ENCODE measurements at regions not wholly inside any gene's neighbourhood (a gene's known extent, or its start where the extent isn't known, plus 50 kb on each side); places are given as distances from the start of the nearest gene placed in this dataset.

- ATAC-seq, result no peak
Measured at GRCh38 chr11:29756871-29757270, 260.0 kb downstream of the KCNA4 start.

GRCh38 chr11:29755474-29755873 is 261.4 kb downstream of the KCNA4 start:
- ATAC-seq, result no peak
- no peak for TF ChIP-seq TCF4 (CRISPR knock-in tag; IDR thresholded peaks at IDR 0.05; ENCODE audit: borderline replicate concordance)
- TF ChIP-seq ZFP30 (CRISPR knock-in tag; IDR thresholded peaks at IDR 0.05), result no peak
- TF ChIP-seq ISL1 (CRISPR knock-in tag; IDR thresholded peaks at IDR 0.05), result no peak
- TF ChIP-seq CSDC2 (CRISPR knock-in tag; IDR thresholded peaks at IDR 0.05), result no peak
- TF ChIP-seq BACH2 (CRISPR knock-in tag; IDR thresholded peaks at IDR 0.05; ENCODE audit: borderline replicate concordance), result no peak
- no peak for TF ChIP-seq SNAI2 (CRISPR knock-in tag; IDR thresholded peaks at IDR 0.05)
- no peak for TF ChIP-seq ARNTL (CRISPR knock-in tag; IDR thresholded peaks at IDR 0.05; ENCODE audit: borderline replicate concordance, low read depth)
- TF ChIP-seq OSR1 (CRISPR knock-in tag; IDR thresholded peaks at IDR 0.05), result no peak
- TF ChIP-seq, protein P1, sequence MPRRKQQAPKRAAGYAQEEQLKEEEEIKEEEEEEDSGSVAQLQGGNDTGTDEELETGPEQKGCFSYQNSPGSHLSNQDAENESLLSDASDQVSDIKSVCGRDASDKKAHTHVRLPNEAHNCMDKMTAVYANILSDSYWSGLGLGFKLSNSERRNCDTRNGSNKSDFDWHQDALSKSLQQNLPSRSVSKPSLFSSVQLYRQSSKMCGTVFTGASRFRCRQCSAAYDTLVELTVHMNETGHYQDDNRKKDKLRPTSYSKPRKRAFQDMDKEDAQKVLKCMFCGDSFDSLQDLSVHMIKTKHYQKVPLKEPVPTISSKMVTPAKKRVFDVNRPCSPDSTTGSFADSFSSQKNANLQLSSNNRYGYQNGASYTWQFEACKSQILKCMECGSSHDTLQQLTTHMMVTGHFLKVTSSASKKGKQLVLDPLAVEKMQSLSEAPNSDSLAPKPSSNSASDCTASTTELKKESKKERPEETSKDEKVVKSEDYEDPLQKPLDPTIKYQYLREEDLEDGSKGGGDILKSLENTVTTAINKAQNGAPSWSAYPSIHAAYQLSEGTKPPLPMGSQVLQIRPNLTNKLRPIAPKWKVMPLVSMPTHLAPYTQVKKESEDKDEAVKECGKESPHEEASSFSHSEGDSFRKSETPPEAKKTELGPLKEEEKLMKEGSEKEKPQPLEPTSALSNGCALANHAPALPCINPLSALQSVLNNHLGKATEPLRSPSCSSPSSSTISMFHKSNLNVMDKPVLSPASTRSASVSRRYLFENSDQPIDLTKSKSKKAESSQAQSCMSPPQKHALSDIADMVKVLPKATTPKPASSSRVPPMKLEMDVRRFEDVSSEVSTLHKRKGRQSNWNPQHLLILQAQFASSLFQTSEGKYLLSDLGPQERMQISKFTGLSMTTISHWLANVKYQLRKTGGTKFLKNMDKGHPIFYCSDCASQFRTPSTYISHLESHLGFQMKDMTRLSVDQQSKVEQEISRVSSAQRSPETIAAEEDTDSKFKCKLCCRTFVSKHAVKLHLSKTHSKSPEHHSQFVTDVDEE (CRISPR knock-in tag; IDR thresholded peaks at IDR 0.05), result no peak
- TF ChIP-seq, protein P2, sequence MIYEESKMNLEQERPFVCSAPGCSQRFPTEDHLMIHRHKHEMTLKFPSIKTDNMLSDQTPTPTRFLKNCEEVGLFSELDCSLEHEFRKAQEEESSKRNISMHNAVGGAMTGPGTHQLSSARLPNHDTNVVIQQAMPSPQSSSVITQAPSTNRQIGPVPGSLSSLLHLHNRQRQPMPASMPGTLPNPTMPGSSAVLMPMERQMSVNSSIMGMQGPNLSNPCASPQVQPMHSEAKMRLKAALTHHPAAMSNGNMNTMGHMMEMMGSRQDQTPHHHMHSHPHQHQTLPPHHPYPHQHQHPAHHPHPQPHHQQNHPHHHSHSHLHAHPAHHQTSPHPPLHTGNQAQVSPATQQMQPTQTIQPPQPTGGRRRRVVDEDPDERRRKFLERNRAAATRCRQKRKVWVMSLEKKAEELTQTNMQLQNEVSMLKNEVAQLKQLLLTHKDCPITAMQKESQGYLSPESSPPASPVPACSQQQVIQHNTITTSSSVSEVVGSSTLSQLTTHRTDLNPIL (CRISPR knock-in tag; IDR thresholded peaks at IDR 0.05; ENCODE audit: low read depth), result no peak
- no peak for TF ChIP-seq ZNF565 (CRISPR knock-in tag; conservative IDR thresholded peaks at IDR 0.05; ENCODE audit: low read depth)
- TF ChIP-seq GLIS3 (CRISPR knock-in tag; IDR thresholded peaks at IDR 0.05), result no peak
- TF ChIP-seq ESRRG (CRISPR knock-in tag; IDR thresholded peaks at IDR 0.05), result no peak
- no peak for TF ChIP-seq TOX (CRISPR knock-in tag; IDR thresholded peaks at IDR 0.05; ENCODE audit: borderline replicate concordance)
- no peak for TF ChIP-seq ZC3H10 (CRISPR knock-in tag; IDR thresholded peaks at IDR 0.05)
- no peak for TF ChIP-seq ZNF70 (CRISPR knock-in tag; IDR thresholded peaks at IDR 0.05)
- no peak for TF ChIP-seq POU6F1 (CRISPR knock-in tag; IDR thresholded peaks at IDR 0.05; ENCODE audit: borderline replicate concordance, low read depth)
- TF ChIP-seq PPARA (CRISPR knock-in tag; IDR thresholded peaks at IDR 0.05; ENCODE audit: borderline replicate concordance), result no peak

More at GRCh38 chr11:29756871-29757270, 260.0 kb downstream of the KCNA4 start:
- TF ChIP-seq ARNTL (CRISPR knock-in tag; IDR thresholded peaks at IDR 0.05; ENCODE audit: borderline replicate concordance, low read depth), result no peak
- TF ChIP-seq ZFP30 (CRISPR knock-in tag; IDR thresholded peaks at IDR 0.05), result no peak
- TF ChIP-seq ISL1 (CRISPR knock-in tag; IDR thresholded peaks at IDR 0.05), result no peak
- TF ChIP-seq, protein P3, sequence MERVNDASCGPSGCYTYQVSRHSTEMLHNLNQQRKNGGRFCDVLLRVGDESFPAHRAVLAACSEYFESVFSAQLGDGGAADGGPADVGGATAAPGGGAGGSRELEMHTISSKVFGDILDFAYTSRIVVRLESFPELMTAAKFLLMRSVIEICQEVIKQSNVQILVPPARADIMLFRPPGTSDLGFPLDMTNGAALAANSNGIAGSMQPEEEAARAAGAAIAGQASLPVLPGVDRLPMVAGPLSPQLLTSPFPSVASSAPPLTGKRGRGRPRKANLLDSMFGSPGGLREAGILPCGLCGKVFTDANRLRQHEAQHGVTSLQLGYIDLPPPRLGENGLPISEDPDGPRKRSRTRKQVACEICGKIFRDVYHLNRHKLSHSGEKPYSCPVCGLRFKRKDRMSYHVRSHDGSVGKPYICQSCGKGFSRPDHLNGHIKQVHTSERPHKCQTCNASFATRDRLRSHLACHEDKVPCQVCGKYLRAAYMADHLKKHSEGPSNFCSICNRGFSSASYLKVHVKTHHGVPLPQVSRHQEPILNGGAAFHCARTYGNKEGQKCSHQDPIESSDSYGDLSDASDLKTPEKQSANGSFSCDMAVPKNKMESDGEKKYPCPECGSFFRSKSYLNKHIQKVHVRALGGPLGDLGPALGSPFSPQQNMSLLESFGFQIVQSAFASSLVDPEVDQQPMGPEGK (CRISPR knock-in tag; IDR thresholded peaks at IDR 0.05; ENCODE audit: borderline replicate concordance), result no peak
- no peak for TF ChIP-seq RARB (CRISPR knock-in tag; IDR thresholded peaks at IDR 0.05)
- TF ChIP-seq SNAI2 (CRISPR knock-in tag; IDR thresholded peaks at IDR 0.05), result no peak
- TF ChIP-seq OSR1 (CRISPR knock-in tag; IDR thresholded peaks at IDR 0.05), result no peak
- TF ChIP-seq, protein P2 (CRISPR knock-in tag; IDR thresholded peaks at IDR 0.05; ENCODE audit: low read depth), result no peak
- no peak for TF ChIP-seq ZC3H10 (CRISPR knock-in tag; IDR thresholded peaks at IDR 0.05)
- TF ChIP-seq CSDC2 (CRISPR knock-in tag; IDR thresholded peaks at IDR 0.05), result no peak
- no peak for TF ChIP-seq PPARA (CRISPR knock-in tag; IDR thresholded peaks at IDR 0.05; ENCODE audit: borderline replicate concordance)
- no peak for TF ChIP-seq GLIS3 (CRISPR knock-in tag; IDR thresholded peaks at IDR 0.05)
- TF ChIP-seq ZNF70 (CRISPR knock-in tag; IDR thresholded peaks at IDR 0.05), result no peak
- no peak for TF ChIP-seq ESRRG (CRISPR knock-in tag; IDR thresholded peaks at IDR 0.05)

- ATAC-seq, result no peak
- no peak for TF ChIP-seq ZNF8 (CRISPR knock-in tag; IDR thresholded peaks at IDR 0.05)
- TF ChIP-seq POU6F1 (CRISPR knock-in tag; IDR thresholded peaks at IDR 0.05; ENCODE audit: borderline replicate concordance, low read depth), result no peak
Measured at GRCh38 chr11:29751618-29752017, 265.2 kb downstream of the KCNA4 start.
